ENCODE measurements at regions not wholly inside any gene's neighbourhood (a gene's known extent, or its start where the extent isn't known, plus 50 kb on each side); places are given as distances from the start of the nearest gene placed in this dataset.

GRCh38 chr2:144582651-144583380 is 62.9 kb upstream of the ZEB2 start:
- DNase-seq (ENCODE audit: low spot score): no peak

GRCh38 chr2:144580521-144581161 is 60.7 kb upstream of the ZEB2 start:
- no peak for DNase-seq (ENCODE audit: low spot score)

- no peak for DNase-seq (ENCODE audit: low spot score)
Measured at GRCh38 chr2:144579556-144579955, 59.6 kb upstream of the ZEB2 start.

DNA sequence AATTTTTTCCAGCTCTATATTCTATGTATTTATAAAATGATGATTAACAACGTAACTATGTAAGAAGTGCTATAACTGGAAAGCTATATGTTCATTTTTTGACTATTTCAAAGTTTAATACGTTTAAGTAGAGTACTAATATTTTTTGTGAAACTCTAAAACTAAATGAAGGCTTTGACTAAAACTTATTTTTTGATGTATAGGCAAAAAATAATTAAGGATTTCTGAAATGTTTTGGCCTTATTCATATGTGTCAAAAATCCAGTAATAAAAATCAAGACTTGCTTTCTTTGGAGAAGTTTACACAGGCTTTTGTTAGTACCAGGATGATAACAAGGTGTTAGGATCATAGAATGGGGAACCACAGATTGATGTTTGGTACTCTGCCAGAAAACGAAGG is 58.2 kb upstream of the ZEB2 start:
- DNase-seq (ENCODE audit: low spot score): no peak

- no peak for DNase-seq (ENCODE audit: low spot score)
Measured at GRCh38 chr2:144572977-144573376, 53.1 kb upstream of the ZEB2 start.

- no peak for DNase-seq (ENCODE audit: low spot score)
Measured at GRCh38 chr2:144571770-144572169, 51.9 kb upstream of the ZEB2 start.

DNA sequence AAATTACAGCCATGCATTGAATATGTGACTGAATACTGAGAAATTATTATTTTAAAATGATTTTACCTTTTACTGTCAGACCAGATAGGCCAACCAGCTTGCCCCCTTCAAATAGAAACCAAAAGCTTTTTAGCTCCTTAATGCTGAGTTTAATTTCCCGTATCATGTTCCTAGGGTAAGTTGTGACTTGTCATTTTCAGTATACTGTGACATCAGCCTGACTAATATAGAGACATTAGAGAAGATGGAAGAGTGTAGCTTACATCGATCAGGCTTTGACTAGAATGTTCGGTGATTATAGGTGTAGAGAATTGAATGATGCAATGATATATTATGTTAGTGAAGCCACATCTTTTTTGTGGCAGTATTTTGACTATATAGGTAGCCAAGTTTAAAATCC is 50.6 kb upstream of the ZEB2 start:
- DNase-seq (ENCODE audit: low spot score): no peak

Data from GM03348 (cell line).